Breast epithelium (tissue), 4 donors: ENCODE measurements at regions not wholly inside any gene's neighbourhood (a gene's known extent, or its start where the extent isn't known, plus 50 kb on each side); places are given as distances from the start of the nearest gene placed in this dataset.

Experiments
- DNase-seq, 2 donors: peaks; one replicate each; pipeline ENCODE4 v3.0.0-alpha.2; 2019; ENCODE audit warnings: low spot score in 2 of 2
- H3K27ac ChIP-seq, 2 donors: fragments of 200-600 bp; sonication (generic) in 1 of 2; one replicate each; pipeline ENCODE4 v1.5.1; 2016 to 2019; ENCODE audit warnings: mild to moderate bottlenecking in 1 of 2
- H3K27me3 ChIP-seq, 2 donors: fragments of 200-600 bp; sonication (generic) in 1 of 2; one replicate each; pipeline versions ENCODE4 v1.5.1 to v1.6.0; 2017 to 2019; ENCODE audit warnings: control low read depth in 1 of 2, mild to moderate bottlenecking in 1 of 2
- H3K36me3 ChIP-seq: fragments of 200-600 bp; one replicate; pipeline ENCODE4 v1.5.1; 2019
- H3K4me1 ChIP-seq, 2 donors: fragments of 200-600 bp; sonication (generic); one replicate each; pipeline ENCODE4 v1.5.1; 2016 to 2019; ENCODE audit warnings: control low read depth in 1 of 2
- H3K4me3 ChIP-seq, 3 donors: fragments of 200-600 bp; sonication (generic); 1 replicate in 2 of 3; 2 replicates in 1 of 3; pipeline ENCODE4 v1.5.1; 2016 to 2019; ENCODE audit warnings: mild to moderate bottlenecking in 3 of 3, moderate library complexity in 2 of 3
- H3K9me3 ChIP-seq, 2 donors: fragments of 200-600 bp; sonication (generic) in 1 of 2; one replicate each; pipeline ENCODE4 v1.5.1; 2016 to 2019; ENCODE audit warnings: control low read depth in 1 of 2
- POLR2A ChIP-seq: fragments of 450-650 bp; IDR thresholded peaks from one replicate; pipeline ENCODE4 v1.6.1; 2016; ENCODE audit warnings: antibody characterized with exemption, mild to moderate bottlenecking, moderate library complexity
- POLR2AphosphoS5 ChIP-seq, 3 donors: sonication (generic); formaldehyde crosslinking; IDR thresholded peaks; one replicate each; pipeline ENCODE4 v1.6.1; 2017; ENCODE audit warnings: antibody characterized with exemption in 3 of 3
- intact Hi-C: fragments of 100-400 bp; cut with DNase I; formaldehyde crosslinking; loops from one replicate; pipeline ENCODE4 v1.15.1; 2023; ENCODE audit warnings: low total_unique reads
- TF ChIP-seq, protein P1 (sequence below), 3 donors: fragments of 450-650 bp; IDR thresholded peaks; one replicate each; pipeline ENCODE4 v1.5.1; 2016 to 2017; ENCODE audit warnings: antibody characterized with exemption in 3 of 3, mild to moderate bottlenecking in 3 of 3, moderate library complexity in 3 of 3

- H3K4me1 ChIP-seq: no peaks in the 10 kb centered on the region
- H3K27me3 ChIP-seq: no peaks in the 10 kb centered on the region
- intact Hi-C loops: no loop called here
- TF ChIP-seq, protein P1, sequence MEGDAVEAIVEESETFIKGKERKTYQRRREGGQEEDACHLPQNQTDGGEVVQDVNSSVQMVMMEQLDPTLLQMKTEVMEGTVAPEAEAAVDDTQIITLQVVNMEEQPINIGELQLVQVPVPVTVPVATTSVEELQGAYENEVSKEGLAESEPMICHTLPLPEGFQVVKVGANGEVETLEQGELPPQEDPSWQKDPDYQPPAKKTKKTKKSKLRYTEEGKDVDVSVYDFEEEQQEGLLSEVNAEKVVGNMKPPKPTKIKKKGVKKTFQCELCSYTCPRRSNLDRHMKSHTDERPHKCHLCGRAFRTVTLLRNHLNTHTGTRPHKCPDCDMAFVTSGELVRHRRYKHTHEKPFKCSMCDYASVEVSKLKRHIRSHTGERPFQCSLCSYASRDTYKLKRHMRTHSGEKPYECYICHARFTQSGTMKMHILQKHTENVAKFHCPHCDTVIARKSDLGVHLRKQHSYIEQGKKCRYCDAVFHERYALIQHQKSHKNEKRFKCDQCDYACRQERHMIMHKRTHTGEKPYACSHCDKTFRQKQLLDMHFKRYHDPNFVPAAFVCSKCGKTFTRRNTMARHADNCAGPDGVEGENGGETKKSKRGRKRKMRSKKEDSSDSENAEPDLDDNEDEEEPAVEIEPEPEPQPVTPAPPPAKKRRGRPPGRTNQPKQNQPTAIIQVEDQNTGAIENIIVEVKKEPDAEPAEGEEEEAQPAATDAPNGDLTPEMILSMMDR (IDR thresholded peaks at IDR 0.05): no peak
- no peak for TF ChIP-seq POLR2A
- no peak for TF ChIP-seq POLR2AphosphoS5 (IDR thresholded peaks at IDR 0.05)
- no peaks in the 10 kb centered on the region for H3K36me3 ChIP-seq
- H3K27ac ChIP-seq: no peak overlapping the region
- DNase-seq: no peak
- no peaks in the 10 kb centered on the region for H3K9me3 ChIP-seq
- H3K4me3 ChIP-seq: no peak overlapping the region
Measured at GRCh38 chr2:16195681-16196070, 255.3 kb downstream of the MYCN start.

GRCh38 chr2:16194931-16195680, 254.8 kb downstream of the MYCN start:
- no peaks in the 10 kb centered on the region for H3K27me3 ChIP-seq
- no peak overlapping the region for H3K4me3 ChIP-seq
- TF ChIP-seq POLR2AphosphoS5 (IDR thresholded peaks at IDR 0.05) (no peak), POLR2A (no peak)
- TF ChIP-seq, protein P1 (IDR thresholded peaks at IDR 0.05): no peak
- DNase-seq: no peak
- no peak overlapping the region for H3K27ac ChIP-seq
- intact Hi-C loops: no loop called here
- no peaks in the 10 kb centered on the region for H3K9me3 ChIP-seq
- H3K4me1 ChIP-seq: no peaks in the 10 kb centered on the region
- H3K36me3 ChIP-seq: no peaks in the 10 kb centered on the region

DNA sequence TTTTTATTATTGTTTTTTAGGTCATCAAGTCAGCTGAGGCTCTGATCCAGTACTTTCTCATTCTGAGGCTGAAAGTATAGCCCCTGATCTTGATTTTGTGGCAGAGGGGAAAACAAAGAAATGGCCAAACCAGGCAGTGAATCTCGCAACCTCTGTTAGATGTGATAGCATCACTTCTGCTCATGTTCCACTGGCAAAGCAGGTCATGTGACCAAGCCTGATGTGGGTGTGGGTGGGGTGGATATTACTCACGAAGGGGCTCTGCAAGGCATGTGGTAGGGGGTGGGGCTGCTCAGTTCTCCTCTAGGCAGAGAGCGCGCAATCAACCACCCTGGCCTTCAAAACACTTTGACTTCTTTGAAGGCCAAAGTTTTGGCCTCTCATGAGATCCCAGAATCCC, 254.2 kb downstream of the MYCN start:
- no peak overlapping the region for H3K4me3 ChIP-seq
- TF ChIP-seq, protein P1 (IDR thresholded peaks at IDR 0.05): no peak
- TF ChIP-seq POLR2AphosphoS5 (IDR thresholded peaks at IDR 0.05) (no peak), POLR2A (no peak)
- no peak for DNase-seq
- no peaks in the 10 kb centered on the region for H3K27me3 ChIP-seq
- H3K4me1 ChIP-seq: no peaks in the 10 kb centered on the region
- intact Hi-C loops: no loop called here
- no peak overlapping the region for H3K27ac ChIP-seq
- H3K36me3 ChIP-seq: no peaks in the 10 kb centered on the region
- H3K9me3 ChIP-seq: no peaks in the 10 kb centered on the region

GRCh38 chr2:16194096-16194390, 253.7 kb downstream of the MYCN start:
- H3K9me3 ChIP-seq: no peaks in the 10 kb centered on the region
- no peak overlapping the region for H3K4me3 ChIP-seq
- intact Hi-C loops: no loop called here
- H3K27ac ChIP-seq: no peak overlapping the region
- DNase-seq: no peak
- TF ChIP-seq POLR2A (no peak), POLR2AphosphoS5 (IDR thresholded peaks at IDR 0.05) (no peak)
- TF ChIP-seq, protein P1 (IDR thresholded peaks at IDR 0.05): no peak
- no peaks in the 10 kb centered on the region for H3K27me3 ChIP-seq
- no peaks in the 10 kb centered on the region for H3K4me1 ChIP-seq
- no peaks in the 10 kb centered on the region for H3K36me3 ChIP-seq

DNA sequence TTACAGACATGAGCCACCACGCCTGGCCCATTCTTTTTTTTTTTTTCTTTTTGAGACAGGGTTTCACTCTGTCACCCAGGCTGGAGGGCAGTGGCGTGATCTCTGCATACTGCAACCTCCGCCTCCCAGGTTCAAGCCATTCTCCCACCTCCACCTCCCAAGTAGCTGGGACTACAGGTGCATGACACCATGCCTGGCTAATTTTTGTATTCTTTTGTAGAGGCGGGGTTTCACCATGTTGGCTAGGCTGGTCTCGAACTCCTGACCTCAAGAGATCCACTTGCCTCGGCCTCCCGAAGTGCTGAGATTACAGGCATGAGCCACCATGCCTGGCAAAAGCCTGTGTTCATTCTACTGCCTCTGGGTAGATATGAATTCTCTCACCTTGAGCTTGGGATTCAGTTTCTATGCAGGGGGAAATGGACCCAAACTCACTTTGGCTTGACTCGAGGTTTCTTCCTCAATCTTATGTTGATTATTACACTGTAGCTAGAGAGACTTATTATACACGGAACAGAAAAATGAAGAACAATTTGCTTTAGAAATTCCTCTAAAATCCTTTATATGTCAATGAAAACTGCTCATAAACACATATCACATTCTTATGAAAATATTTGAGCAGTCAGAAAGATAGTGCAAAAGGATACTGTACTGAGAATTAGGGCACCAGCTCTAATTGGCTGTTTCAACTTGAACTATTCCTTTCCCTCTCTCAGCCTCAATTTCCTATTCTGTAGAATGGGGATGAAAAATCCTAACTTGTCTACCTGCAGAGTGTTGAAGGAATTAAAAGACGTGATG, 252.3 kb downstream of the MYCN start:
- H3K36me3 ChIP-seq: no peaks in the 10 kb centered on the region
- H3K27ac ChIP-seq: no peak overlapping the region
- H3K4me3 ChIP-seq: no peak overlapping the region
- H3K4me1 ChIP-seq: no peaks in the 10 kb centered on the region
- no peak for DNase-seq
- no peaks in the 10 kb centered on the region for H3K9me3 ChIP-seq
- intact Hi-C loops: no loop called here
- H3K27me3 ChIP-seq: no peaks in the 10 kb centered on the region
- no peak for TF ChIP-seq POLR2A
- TF ChIP-seq, protein P1 (IDR thresholded peaks at IDR 0.05): no peak
- no peak for TF ChIP-seq POLR2AphosphoS5 (IDR thresholded peaks at IDR 0.05)
